ENCODE measurements at regions not wholly inside any gene's neighbourhood (a gene's known extent, or its start where the extent isn't known, plus 50 kb on each side); places are given as distances from the start of the nearest gene placed in this dataset.

- no peaks in the 10 kb centered on the region for H4K20me1 ChIP-seq (ENCODE audit: insufficient read depth)
- TF ChIP-seq RAD21 (conservative IDR thresholded peaks at IDR 0.05) (no peak), POLR2AphosphoS5 (IDR thresholded peaks at IDR 0.05) (no peak)
- no peaks in the 10 kb centered on the region for H3F3A ChIP-seq (ENCODE audit: insufficient read depth, low read length, poor library complexity, severe bottlenecking)
- H3K4me3 ChIP-seq (ENCODE audit: low read length), result no peak overlapping the region
- H3K9me2 ChIP-seq (ENCODE audit: insufficient read depth, low read length), result no peaks in the 10 kb centered on the region
- H3K27ac ChIP-seq (ENCODE audit: low read length), result no peak overlapping the region
- H2AFZ ChIP-seq (ENCODE audit: low read depth, low read length), result no peak overlapping the region
- H3K36me3 ChIP-seq (ENCODE audit: insufficient read depth, low read length), result no peaks in the 10 kb centered on the region
- H3K27me3 ChIP-seq (ENCODE audit: insufficient read depth, low read depth, low read length), result no peaks in the 10 kb centered on the region
- H3K79me2 ChIP-seq (replicated peaks; ENCODE audit: insufficient read depth, low read length), result no peaks in the 10 kb centered on the region
- no peak overlapping the region for H3K9ac ChIP-seq (ENCODE audit: low read length)
- no peak overlapping the region for H3K4me2 ChIP-seq (ENCODE audit: low read length)
- H3K9me3 ChIP-seq (ENCODE audit: low read length), result no peaks in the 10 kb centered on the region
These were observed 243.7 kb downstream of the SPRY1 start for GRCh38 chr4:123640271-123640670.

GRCh38 chr4:123640824-123641223 is 244.2 kb downstream of the SPRY1 start:
- Histone ChIP-seq H3K27ac (ENCODE audit: low read length) (no peak overlapping the region), H3K9me2 (ENCODE audit: insufficient read depth, low read length) (no peaks in the 10 kb centered on the region), H3K9ac (ENCODE audit: low read length) (no peak overlapping the region), H3K79me2 (replicated peaks; ENCODE audit: insufficient read depth, low read length) (no peaks in the 10 kb centered on the region), H2AFZ (ENCODE audit: low read depth, low read length) (no peak overlapping the region), H3K4me3 (ENCODE audit: low read length) (no peak overlapping the region), H3K9me3 (ENCODE audit: low read length) (no peaks in the 10 kb centered on the region), H4K20me1 (ENCODE audit: insufficient read depth) (no peaks in the 10 kb centered on the region), H3K4me2 (ENCODE audit: low read length) (no peak overlapping the region), H3F3A (ENCODE audit: insufficient read depth, low read length, poor library complexity, severe bottlenecking) (no peaks in the 10 kb centered on the region), H3K36me3 (ENCODE audit: insufficient read depth, low read length) (no peaks in the 10 kb centered on the region), H3K27me3 (ENCODE audit: insufficient read depth, low read depth, low read length) (no peaks in the 10 kb centered on the region)
- TF ChIP-seq EZH2 (IDR thresholded peaks at IDR 0.05; ENCODE audit: borderline replicate concordance, insufficient read depth, low read length, poor library complexity, severe bottlenecking), result no peak
- no peak for TF ChIP-seq REST (IDR thresholded peaks at IDR 0.05; ENCODE audit: borderline replicate concordance)
- no peak for TF ChIP-seq RAD21 (conservative IDR thresholded peaks at IDR 0.05)
- no peak for TF ChIP-seq EP300 (conservative IDR thresholded peaks at IDR 0.05; ENCODE audit: poor library complexity, severe bottlenecking)
- TF ChIP-seq MXI1 (conservative IDR thresholded peaks at IDR 0.05; ENCODE audit: poor library complexity, severe bottlenecking), result no peak
- TF ChIP-seq POLR2AphosphoS5 (IDR thresholded peaks at IDR 0.05), result no peak
- no peak for TF ChIP-seq CTCF (IDR thresholded peaks at IDR 0.05; ENCODE audit: poor library complexity, severe bottlenecking)
- TF ChIP-seq SMC3 (conservative IDR thresholded peaks at IDR 0.05; ENCODE audit: poor library complexity), result no peak
- TF ChIP-seq TAF1 (IDR thresholded peaks at IDR 0.05; ENCODE audit: low read depth), result no peak

GRCh38 chr4:123643691-123644090 is 247.1 kb downstream of the SPRY1 start:
- no peak for TF ChIP-seq RAD21 (conservative IDR thresholded peaks at IDR 0.05)
- no peak for TF ChIP-seq TAF1 (IDR thresholded peaks at IDR 0.05; ENCODE audit: low read depth)
- no peak for TF ChIP-seq CTCF (IDR thresholded peaks at IDR 0.05; ENCODE audit: poor library complexity, severe bottlenecking)
- TF ChIP-seq EZH2 (IDR thresholded peaks at IDR 0.05; ENCODE audit: borderline replicate concordance, insufficient read depth, low read length, poor library complexity, severe bottlenecking), result no peak
- TF ChIP-seq SMC3 (conservative IDR thresholded peaks at IDR 0.05; ENCODE audit: poor library complexity), result no peak
- TF ChIP-seq MXI1 (conservative IDR thresholded peaks at IDR 0.05; ENCODE audit: poor library complexity, severe bottlenecking), result no peak
- no peak for TF ChIP-seq EP300 (conservative IDR thresholded peaks at IDR 0.05; ENCODE audit: poor library complexity, severe bottlenecking)
- TF ChIP-seq POLR2AphosphoS5 (IDR thresholded peaks at IDR 0.05), result no peak
- TF ChIP-seq REST (IDR thresholded peaks at IDR 0.05; ENCODE audit: borderline replicate concordance), result no peak
- no peak overlapping the region for H3K4me2 ChIP-seq (ENCODE audit: low read length)

More at GRCh38 chr4:123643691-123644090, 247.1 kb downstream of the SPRY1 start:
- no peaks in the 10 kb centered on the region for H3K36me3 ChIP-seq (ENCODE audit: insufficient read depth, low read length)
- H3K9ac ChIP-seq (ENCODE audit: low read length), result no peak overlapping the region
- no peaks in the 10 kb centered on the region for H3K79me2 ChIP-seq (replicated peaks; ENCODE audit: insufficient read depth, low read length)
- H3K27ac ChIP-seq (ENCODE audit: low read length), result no peak overlapping the region
- H4K20me1 ChIP-seq (ENCODE audit: insufficient read depth), result no peaks in the 10 kb centered on the region
- H3K9me2 ChIP-seq (ENCODE audit: insufficient read depth, low read length), result no peaks in the 10 kb centered on the region
- H3K27me3 ChIP-seq (ENCODE audit: insufficient read depth, low read depth, low read length), result no peaks in the 10 kb centered on the region
- H2AFZ ChIP-seq (ENCODE audit: low read depth, low read length), result no peak overlapping the region
- no peaks in the 10 kb centered on the region for H3F3A ChIP-seq (ENCODE audit: insufficient read depth, low read length, poor library complexity, severe bottlenecking)
- H3K4me3 ChIP-seq (ENCODE audit: low read length), result no peak overlapping the region
- no peaks in the 10 kb centered on the region for H3K9me3 ChIP-seq (ENCODE audit: low read length)

All from neural cell (in vitro differentiated cells).